Upper lobe of left lung (tissue), 4 donors: ENCODE measurements at regions not wholly inside any gene's neighbourhood (a gene's known extent, or its start where the extent isn't known, plus 50 kb on each side); places are given as distances from the start of the nearest gene placed in this dataset.

ENCODE experiments used
- POLR2A ChIP-seq, 4 donors: fragments of 450-650 bp; IDR thresholded peaks; one replicate each; pipeline ENCODE4 v1.5.1; 2016 to 2017; ENCODE audit warnings: antibody characterized with exemption in 4 of 4, mild to moderate bottlenecking in 2 of 4
- POLR2AphosphoS5 ChIP-seq, 2 donors: sonication (generic); formaldehyde crosslinking; IDR thresholded peaks; one replicate each; pipeline ENCODE4 v1.5.1; 2017; ENCODE audit warnings: antibody characterized with exemption in 2 of 2
- TF ChIP-seq, protein P1 (sequence below), 6 experiments: fragments of 450-650 bp in 4 of 6; fragments of 200-600 bp in 2 of 6; sonication (generic) in 2 of 6; IDR thresholded peaks; one replicate each; pipeline ENCODE4 v1.5.1; 2016 to 2019; ENCODE audit warnings: antibody characterized with exemption in 6 of 6

DNA sequence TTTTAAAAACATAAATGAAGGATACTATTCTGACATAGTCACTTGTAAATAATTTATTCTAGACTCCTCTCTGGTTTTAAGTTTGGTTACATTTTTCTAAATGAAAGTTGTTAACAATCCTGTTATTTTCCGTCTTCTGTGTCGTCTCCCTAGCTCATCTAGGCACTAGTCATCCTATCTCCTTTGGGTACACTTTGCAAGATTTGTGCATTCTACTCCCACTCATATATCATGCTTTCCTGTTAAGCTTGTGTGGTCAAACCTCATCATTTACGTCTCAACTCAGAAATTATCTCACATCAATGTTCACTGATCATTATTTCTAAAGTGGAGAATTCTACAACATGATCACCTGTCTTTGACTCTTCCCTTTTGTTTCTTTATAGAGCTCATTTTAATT is 658.7 kb downstream of the TLL1 start:
- TF ChIP-seq, protein P1, sequence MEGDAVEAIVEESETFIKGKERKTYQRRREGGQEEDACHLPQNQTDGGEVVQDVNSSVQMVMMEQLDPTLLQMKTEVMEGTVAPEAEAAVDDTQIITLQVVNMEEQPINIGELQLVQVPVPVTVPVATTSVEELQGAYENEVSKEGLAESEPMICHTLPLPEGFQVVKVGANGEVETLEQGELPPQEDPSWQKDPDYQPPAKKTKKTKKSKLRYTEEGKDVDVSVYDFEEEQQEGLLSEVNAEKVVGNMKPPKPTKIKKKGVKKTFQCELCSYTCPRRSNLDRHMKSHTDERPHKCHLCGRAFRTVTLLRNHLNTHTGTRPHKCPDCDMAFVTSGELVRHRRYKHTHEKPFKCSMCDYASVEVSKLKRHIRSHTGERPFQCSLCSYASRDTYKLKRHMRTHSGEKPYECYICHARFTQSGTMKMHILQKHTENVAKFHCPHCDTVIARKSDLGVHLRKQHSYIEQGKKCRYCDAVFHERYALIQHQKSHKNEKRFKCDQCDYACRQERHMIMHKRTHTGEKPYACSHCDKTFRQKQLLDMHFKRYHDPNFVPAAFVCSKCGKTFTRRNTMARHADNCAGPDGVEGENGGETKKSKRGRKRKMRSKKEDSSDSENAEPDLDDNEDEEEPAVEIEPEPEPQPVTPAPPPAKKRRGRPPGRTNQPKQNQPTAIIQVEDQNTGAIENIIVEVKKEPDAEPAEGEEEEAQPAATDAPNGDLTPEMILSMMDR (IDR thresholded peaks at IDR 0.05) = no peak
- no peak for TF ChIP-seq POLR2A (IDR thresholded peaks at IDR 0.05)
- TF ChIP-seq POLR2AphosphoS5 (IDR thresholded peaks at IDR 0.05) = no peak
